Glutamatergic neuron (in vitro differentiated cells): ENCODE measurements at regions not wholly inside any gene's neighbourhood (a gene's known extent, or its start where the extent isn't known, plus 50 kb on each side); places are given as distances from the start of the nearest gene placed in this dataset.

ENCODE experiments used
- DNase-seq: peaks from one replicate; pipeline ENCODE4 v3.0.0; 2022
- H3K27ac Mint-ChIP-seq: one replicate; pipeline ENCODE4 v1.8.0; 2020; ENCODE audit warnings: mild to moderate bottlenecking, mixed read lengths, inconsistent platforms; ENCODE audit not compliant: unreplicated experiment
- H3K27me3 Mint-ChIP-seq: one replicate; pipeline ENCODE4 v1.8.0; 2020; ENCODE audit warnings: mild to moderate bottlenecking, moderate library complexity, mixed read lengths, inconsistent platforms; ENCODE audit not compliant: unreplicated experiment
- H3K36me3 Mint-ChIP-seq: one replicate; pipeline ENCODE4 v1.8.0; 2020; ENCODE audit warnings: mild to moderate bottlenecking, mixed read lengths, inconsistent platforms; ENCODE audit not compliant: unreplicated experiment
- H3K4me1 Mint-ChIP-seq: one replicate; pipeline ENCODE4 v1.8.0; 2020; ENCODE audit warnings: mild to moderate bottlenecking, low read depth, mixed read lengths, inconsistent platforms; ENCODE audit not compliant: unreplicated experiment
- H3K4me3 Mint-ChIP-seq: one replicate; pipeline ENCODE4 v1.8.0; 2020; ENCODE audit warnings: mild to moderate bottlenecking, mixed read lengths, inconsistent platforms; ENCODE audit not compliant: unreplicated experiment
- H3K9me3 Mint-ChIP-seq: one replicate; pipeline ENCODE4 v1.8.0; 2020; ENCODE audit warnings: mild to moderate bottlenecking, moderate library complexity, mixed read lengths, inconsistent platforms; ENCODE audit not compliant: unreplicated experiment
- CTCF ChIP-seq: fragments of 200-600 bp; sonication (generic); IDR thresholded peaks from one replicate; pipeline ENCODE4 v1.5.0; 2021; ENCODE audit not compliant: partially characterized antibody, unreplicated experiment

DNA sequence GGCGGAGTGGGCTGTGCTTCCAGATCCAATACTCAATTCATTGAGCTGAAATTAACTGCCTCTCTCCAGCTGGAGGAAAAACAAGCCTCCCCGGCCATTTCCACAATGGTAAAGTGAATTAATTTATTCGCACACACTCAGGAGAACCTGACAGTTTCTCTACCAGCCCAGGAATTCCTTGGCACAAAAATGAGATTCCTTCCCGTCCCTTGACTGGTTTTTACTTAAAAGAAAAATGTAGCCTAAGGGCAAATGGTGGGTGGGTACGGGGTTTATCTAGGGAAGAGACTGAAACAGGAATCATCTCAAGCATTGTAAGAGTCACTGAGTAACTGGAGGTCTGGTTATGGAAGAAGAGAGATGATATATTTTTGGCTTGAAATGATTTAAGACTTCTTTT lies 102.7 kb downstream of the VCX3A start:
- DNase-seq, result no peak
- Mint-ChIP-seq H3K4me3 (no peak overlapping the region), H3K4me1 (no peaks in the 10 kb centered on the region), H3K36me3 (no peaks in the 10 kb centered on the region), H3K9me3 (no peaks in the 10 kb centered on the region), H3K27ac (no peak overlapping the region), H3K27me3 (no peaks in the 10 kb centered on the region)
- TF ChIP-seq CTCF, result no peak

DNA sequence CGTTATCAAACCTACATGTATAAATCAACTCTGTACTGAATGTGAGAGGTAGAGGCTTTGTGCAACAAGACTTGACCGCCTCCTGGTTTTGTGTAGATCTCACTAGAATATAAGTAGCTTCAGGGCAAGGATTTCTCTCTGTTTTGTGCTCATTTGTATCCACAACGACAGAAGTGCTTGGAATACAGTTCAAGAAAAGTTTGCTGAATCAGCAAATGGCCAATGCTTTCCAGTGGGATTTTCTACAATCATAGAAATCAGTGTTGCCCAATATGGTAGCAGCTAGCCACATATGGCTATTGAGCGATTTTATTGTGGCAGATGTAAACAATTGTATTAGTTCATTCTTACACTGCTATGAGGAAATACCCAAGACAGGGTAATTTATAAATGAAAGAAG lies 127.4 kb downstream of the VCX3A start:
- no peak for TF ChIP-seq CTCF
- no peaks in the 10 kb centered on the region for H3K4me1 Mint-ChIP-seq
- no peak overlapping the region for H3K27ac Mint-ChIP-seq
- no peaks in the 10 kb centered on the region for H3K36me3 Mint-ChIP-seq
- H3K4me3 Mint-ChIP-seq, result no peak overlapping the region
- H3K9me3 Mint-ChIP-seq, result no peaks in the 10 kb centered on the region
- no peak for DNase-seq
- no peaks in the 10 kb centered on the region for H3K27me3 Mint-ChIP-seq

- TF ChIP-seq CTCF, result no peak
- Mint-ChIP-seq H3K4me3 (no peak overlapping the region), H3K27me3 (no peaks in the 10 kb centered on the region), H3K9me3 (no peaks in the 10 kb centered on the region), H3K36me3 (no peaks in the 10 kb centered on the region), H3K27ac (no peak overlapping the region), H3K4me1 (no peaks in the 10 kb centered on the region)
- DNase-seq, result no peak
Measured at GRCh38 chrX:6386837-6387236, 148.1 kb downstream of the VCX3A start.

- H3K27me3 Mint-ChIP-seq, result no peaks in the 10 kb centered on the region
- no peak for TF ChIP-seq CTCF
- H3K4me3 Mint-ChIP-seq, result no peak overlapping the region
- H3K27ac Mint-ChIP-seq, result no peak overlapping the region
- no peak for DNase-seq
- no peaks in the 10 kb centered on the region for H3K36me3 Mint-ChIP-seq
- no peaks in the 10 kb centered on the region for H3K4me1 Mint-ChIP-seq
- H3K9me3 Mint-ChIP-seq, result no peaks in the 10 kb centered on the region
Measured at GRCh38 chrX:6384921-6385320, 150.0 kb downstream of the VCX3A start.

DNA sequence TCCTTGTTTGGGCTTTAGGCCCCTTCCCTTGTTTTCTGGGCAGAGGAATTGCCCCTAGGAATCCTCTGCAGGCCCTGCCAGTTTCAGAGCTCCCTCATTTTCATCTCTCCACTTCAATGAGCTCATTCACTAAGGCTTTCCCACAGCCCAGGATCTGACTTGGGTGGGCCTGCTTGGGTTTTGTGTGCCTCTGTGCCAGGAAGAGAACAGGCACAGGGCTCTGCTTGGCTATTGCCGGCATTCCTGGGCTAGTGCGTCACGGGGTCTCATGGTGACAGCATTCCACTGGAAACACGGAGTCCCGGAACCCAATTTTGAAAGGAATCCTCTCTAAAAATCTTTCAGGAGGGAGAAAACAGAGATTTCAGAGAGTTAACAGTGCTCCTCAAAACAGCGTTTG lies 150.5 kb downstream of the VCX3A start:
- Mint-ChIP-seq H3K27me3 (no peaks in the 10 kb centered on the region), H3K9me3 (no peaks in the 10 kb centered on the region), H3K36me3 (no peaks in the 10 kb centered on the region), H3K4me3 (no peak overlapping the region), H3K4me1 (no peaks in the 10 kb centered on the region), H3K27ac (no peak overlapping the region)
- no peak for DNase-seq
- TF ChIP-seq CTCF, result no peak
